ENCODE measurements at regions not wholly inside any gene's neighbourhood (a gene's known extent, or its start where the extent isn't known, plus 50 kb on each side); places are given as distances from the start of the nearest gene placed in this dataset.
"Not testable (repeated sequence)": the region's sequence is repeated elsewhere in the genome, so short reads cannot be mapped to it uniquely, and the experiment has no call there.

GRCh38 chr6:22157233-22157632 lies 139.6 kb downstream of the PRL start:
- Histone ChIP-seq H3K4me1 (peaks cover 4% of the 10 kb centered on the region), H3K27me3 (no peaks in the 10 kb centered on the region), H3K4me3 (no peak overlapping the region), H3K9me3 (no peaks in the 10 kb centered on the region), H3K36me3 (replicated peaks in 1 of 2; ENCODE audit: insufficient read depth in 1 of 2, low read depth in 2 of 2) (no peaks in the 10 kb centered on the region), H3K27ac (no peak overlapping the region)
- TF ChIP-seq CTCF (IDR thresholded peaks at IDR 0.05) = no peak
- TF ChIP-seq POLR2A (IDR thresholded peaks at IDR 0.05) = no peak
- DNase-seq = no peak
- no peak for ATAC-seq
- 57 to 59% methylated on average over 4 of the region's 4 CpGs for WGBS, 2 donors
- intact Hi-C loops (cut with DNase I) = no loop called here

GRCh38 chr6:22164236-22164635 lies 132.6 kb downstream of the PRL start:
- H3K4me1 ChIP-seq = no peaks in the 10 kb centered on the region
- no peaks in the 10 kb centered on the region for H3K36me3 ChIP-seq (replicated peaks in 1 of 2; ENCODE audit: insufficient read depth in 1 of 2, low read depth in 2 of 2)
- intact Hi-C loops (cut with DNase I) = no loop called here
- DNase-seq (no peak), ATAC-seq (no peak)
- no peaks in the 10 kb centered on the region for H3K9me3 ChIP-seq
- TF ChIP-seq POLR2A (IDR thresholded peaks at IDR 0.05) = no peak
- no peak for TF ChIP-seq CTCF (IDR thresholded peaks at IDR 0.05)
- H3K27ac ChIP-seq = no peak overlapping the region
- no peak overlapping the region for H3K4me3 ChIP-seq
- no peaks in the 10 kb centered on the region for H3K27me3 ChIP-seq

GRCh38 chr6:22171006-22171405 lies 125.8 kb downstream of the PRL start:
- intact Hi-C loops (cut with DNase I); H3K4me1 ChIP-seq; ATAC-seq; H3K36me3 ChIP-seq (replicated peaks in 1 of 2; ENCODE audit: insufficient read depth in 1 of 2, low read depth in 2 of 2); H3K27ac ChIP-seq; H3K4me3 ChIP-seq; DNase-seq; H3K27me3 ChIP-seq: not testable (repeated sequence)
- 90 to 95% methylated on average over 5 of the region's 5 CpGs for WGBS, 2 donors
- H3K9me3 ChIP-seq = peaks cover 0 to 12% (median 0%) of the 10 kb centered on the region in 3 donors

- ATAC-seq; H3K27me3 ChIP-seq; H3K36me3 ChIP-seq (replicated peaks in 1 of 2; ENCODE audit: insufficient read depth in 1 of 2, low read depth in 2 of 2); H3K27ac ChIP-seq; intact Hi-C loops (cut with DNase I); H3K4me3 ChIP-seq; H3K4me1 ChIP-seq; DNase-seq: not testable (repeated sequence)
- WGBS, 2 donors = 89 to 95% methylated on average over 12 to 14 of the region's 15 CpGs
- H3K9me3 ChIP-seq = peaks cover 0 to 12% (median 0%) of the 10 kb centered on the region in 3 donors
Observed at GRCh38 chr6:22171885-22172284, 125.0 kb downstream of the PRL start.

- intact Hi-C loops (cut with DNase I) = no loop called here
- TF ChIP-seq CTCF (IDR thresholded peaks at IDR 0.05) = no peak
- TF ChIP-seq POLR2A (IDR thresholded peaks at IDR 0.05) = no peak
Observed at GRCh38 chr6:22173311-22173710, 123.5 kb downstream of the PRL start.

GRCh38 chr6:22180250-22180649 lies 116.6 kb downstream of the PRL start:
- H3K9me3 ChIP-seq; H3K27ac ChIP-seq; H3K27me3 ChIP-seq; H3K4me3 ChIP-seq; intact Hi-C loops (cut with DNase I); DNase-seq; ATAC-seq; H3K4me1 ChIP-seq; H3K36me3 ChIP-seq (replicated peaks in 1 of 2; ENCODE audit: insufficient read depth in 1 of 2, low read depth in 2 of 2): not testable (repeated sequence)
- WGBS, 2 donors = 86 to 100% methylated on average over 1 to 14 of the region's 20 CpGs

More at GRCh38 chr6:22173311-22173710, 123.5 kb downstream of the PRL start:
- Histone ChIP-seq H3K36me3 (replicated peaks in 1 of 2; ENCODE audit: insufficient read depth in 1 of 2, low read depth in 2 of 2) (no peaks in the 10 kb centered on the region), H3K4me1 (no peaks in the 10 kb centered on the region), H3K27me3 (no peaks in the 10 kb centered on the region), H3K27ac (no peak overlapping the region), H3K9me3 (peaks cover 0 to 12% (median 0%) of the 10 kb centered on the region in 3 donors), H3K4me3 (no peak overlapping the region)
- ATAC-seq = no peak
- no peak for DNase-seq
